Neural progenitor cell (in vitro differentiated cells): ENCODE measurements at regions not wholly inside any gene's neighbourhood (a gene's known extent, or its start where the extent isn't known, plus 50 kb on each side); places are given as distances from the start of the nearest gene placed in this dataset.

Experiments used
- CTCF ChIP-seq: fragments of 200-600 bp; sonication (generic); IDR thresholded peaks from 2 replicates; pipeline ENCODE4 v1.5.1; 2017; ENCODE audit warnings: antibody characterized with exemption, mild to moderate bottlenecking
- EZH2phosphoT487 ChIP-seq: fragments of 200-600 bp; sonication (generic); IDR thresholded peaks from 2 replicates; pipeline ENCODE4 v1.6.1; 2017; ENCODE audit warnings: antibody characterized with exemption

- TF ChIP-seq EZH2phosphoT487 (no peak), CTCF (no peak)
These were observed 1384.9 kb downstream of the CDH8 start for GRCh38 chr16:60651346-60651745.
